MM.1S (cell line): ENCODE measurements at regions not wholly inside any gene's neighbourhood (a gene's known extent, or its start where the extent isn't known, plus 50 kb on each side); places are given as distances from the start of the nearest gene placed in this dataset.
A peak's percentile ranks its signal among the peaks of the same experiment; 100 is the strongest.

Experiments
- DNase-seq: peaks from one replicate; pipeline ENCODE4 v3.0.0-alpha.2; 2015
- H2AFZ ChIP-seq: fragments of 300-600 bp; sonication (generic); 2 replicates; pipeline ENCODE4 v1.6.0; 2016; ENCODE audit warnings: antibody characterized with exemption, low read length
- H3F3A ChIP-seq: fragments of 300-600 bp; sonication (generic); 2 replicates; pipeline ENCODE4 v1.6.1; 2016; ENCODE audit warnings: mild to moderate bottlenecking, antibody characterized with exemption, low read length, moderate library complexity, mixed read lengths; ENCODE audit not compliant: insufficient read depth
- H3K27ac ChIP-seq: fragments of 300-600 bp; sonication (generic); 2 replicates; pipeline ENCODE4 v1.5.1; 2016; ENCODE audit warnings: mild to moderate bottlenecking, low read length
- H3K27me3 ChIP-seq: fragments of 300-600 bp; sonication (generic); replicated peaks from 2 replicates; pipeline ENCODE4 v1.6.0; 2016; ENCODE audit warnings: low read length; ENCODE audit not compliant: insufficient read depth
- H3K36me3 ChIP-seq: fragments of 300-600 bp; sonication (generic); replicated peaks from 2 replicates; pipeline ENCODE4 v1.6.1; 2016; ENCODE audit warnings: mild to moderate bottlenecking, low read length, mixed read lengths; ENCODE audit not compliant: insufficient read depth
- H3K4me1 ChIP-seq: fragments of 300-600 bp; sonication (generic); 2 replicates; pipeline ENCODE4 v1.6.1; 2016; ENCODE audit warnings: low read length, mixed read lengths
- H3K4me2 ChIP-seq: fragments of 300-600 bp; sonication (generic); 2 replicates; pipeline ENCODE4 v1.6.0; 2016; ENCODE audit warnings: low read depth, low read length
- H3K4me3 ChIP-seq: fragments of 300-600 bp; sonication (generic); 2 replicates; pipeline ENCODE4 v1.5.1; 2016; ENCODE audit warnings: low read length, mixed read lengths
- H3K79me2 ChIP-seq: fragments of 300-600 bp; sonication (generic); 2 replicates; pipeline ENCODE4 v1.6.1; 2016; ENCODE audit warnings: mixed run types, low read length, mixed read lengths
- H3K9ac ChIP-seq: fragments of 300-600 bp; sonication (generic); 2 replicates; pipeline ENCODE4 v1.6.1; 2016; ENCODE audit warnings: low read length, mixed read lengths
- H3K9me2 ChIP-seq: fragments of 300-600 bp; sonication (generic); replicated peaks from 2 replicates; pipeline ENCODE4 v1.6.1; 2016; ENCODE audit warnings: mild to moderate bottlenecking, low read length, mixed read lengths; ENCODE audit not compliant: insufficient read depth
- H3K9me3 ChIP-seq: fragments of 300-600 bp; sonication (generic); replicated peaks from 2 replicates; pipeline ENCODE4 v1.6.1; 2016; ENCODE audit warnings: mild to moderate bottlenecking, low read length, mixed read lengths; ENCODE audit not compliant: insufficient read depth
- H4K20me1 ChIP-seq: fragments of 300-600 bp; sonication (generic); 2 replicates; pipeline ENCODE4 v1.6.1; 2016; ENCODE audit warnings: mild to moderate bottlenecking, low read length, moderate library complexity, mixed read lengths; ENCODE audit not compliant: insufficient read depth
- EZH2 ChIP-seq: fragments of 300-600 bp; sonication (generic); optimal IDR thresholded peaks from 2 replicates; pipeline ENCODE3; 2017; ENCODE audit warnings: low read depth, mild to moderate bottlenecking, antibody characterized with exemption, low read length, mixed read lengths
- EZH2phosphoT487 ChIP-seq: fragments of 300-600 bp; sonication (generic); IDR thresholded peaks from 2 replicates; pipeline ENCODE4 v1.6.1; 2018; ENCODE audit warnings: antibody characterized with exemption, low read length
- TF ChIP-seq, protein P1 (sequence below): fragments of 300-600 bp; sonication (generic); IDR thresholded peaks from 2 replicates; pipeline ENCODE4 v1.5.1; 2016; ENCODE audit warnings: antibody characterized with exemption, low read length, mixed read lengths

DNA sequence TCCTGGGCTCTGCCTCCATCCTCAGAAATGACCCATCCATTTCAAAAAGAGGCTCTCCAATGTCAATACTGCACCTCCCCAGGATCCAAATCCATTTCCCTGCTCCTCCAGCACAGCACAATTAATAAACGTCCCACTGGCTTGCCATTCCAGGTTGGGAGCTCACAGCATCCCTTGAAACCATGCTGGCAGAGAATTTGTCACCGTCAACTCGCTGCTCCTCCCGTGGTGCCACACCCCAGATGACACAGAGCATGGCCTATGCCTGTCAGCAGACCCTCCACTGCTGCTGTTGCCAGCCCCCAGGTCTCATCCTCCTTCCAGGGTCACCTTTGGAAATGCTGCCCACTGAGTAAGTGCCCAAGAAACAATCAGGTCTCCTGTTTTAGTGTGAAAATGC, 53.0 kb upstream of the UQCRFS1 start:
- DNase-seq = no peak
- TF ChIP-seq EZH2 (no peak), EZH2phosphoT487 (no peak)
- TF ChIP-seq, protein P1, sequence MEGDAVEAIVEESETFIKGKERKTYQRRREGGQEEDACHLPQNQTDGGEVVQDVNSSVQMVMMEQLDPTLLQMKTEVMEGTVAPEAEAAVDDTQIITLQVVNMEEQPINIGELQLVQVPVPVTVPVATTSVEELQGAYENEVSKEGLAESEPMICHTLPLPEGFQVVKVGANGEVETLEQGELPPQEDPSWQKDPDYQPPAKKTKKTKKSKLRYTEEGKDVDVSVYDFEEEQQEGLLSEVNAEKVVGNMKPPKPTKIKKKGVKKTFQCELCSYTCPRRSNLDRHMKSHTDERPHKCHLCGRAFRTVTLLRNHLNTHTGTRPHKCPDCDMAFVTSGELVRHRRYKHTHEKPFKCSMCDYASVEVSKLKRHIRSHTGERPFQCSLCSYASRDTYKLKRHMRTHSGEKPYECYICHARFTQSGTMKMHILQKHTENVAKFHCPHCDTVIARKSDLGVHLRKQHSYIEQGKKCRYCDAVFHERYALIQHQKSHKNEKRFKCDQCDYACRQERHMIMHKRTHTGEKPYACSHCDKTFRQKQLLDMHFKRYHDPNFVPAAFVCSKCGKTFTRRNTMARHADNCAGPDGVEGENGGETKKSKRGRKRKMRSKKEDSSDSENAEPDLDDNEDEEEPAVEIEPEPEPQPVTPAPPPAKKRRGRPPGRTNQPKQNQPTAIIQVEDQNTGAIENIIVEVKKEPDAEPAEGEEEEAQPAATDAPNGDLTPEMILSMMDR = no peak
- H3K4me2 ChIP-seq = no peak overlapping the region
- no peaks in the 10 kb centered on the region for H3K27me3 ChIP-seq
- H3K36me3 ChIP-seq = no peaks in the 10 kb centered on the region
- peaks cover 25% of the 10 kb centered on the region for H3K4me1 ChIP-seq
- H3K27ac ChIP-seq = no peak overlapping the region
- no peaks in the 10 kb centered on the region for H3K9me2 ChIP-seq
- H3K9ac ChIP-seq = no peak overlapping the region
- no peak overlapping the region for H3K4me3 ChIP-seq
- peaks cover 9% of the 10 kb centered on the region for H3F3A ChIP-seq
- H3K79me2 ChIP-seq = no peaks in the 10 kb centered on the region
- no peak overlapping the region for H2AFZ ChIP-seq
- H4K20me1 ChIP-seq = no peaks in the 10 kb centered on the region
- H3K9me3 ChIP-seq = no peaks in the 10 kb centered on the region

DNA sequence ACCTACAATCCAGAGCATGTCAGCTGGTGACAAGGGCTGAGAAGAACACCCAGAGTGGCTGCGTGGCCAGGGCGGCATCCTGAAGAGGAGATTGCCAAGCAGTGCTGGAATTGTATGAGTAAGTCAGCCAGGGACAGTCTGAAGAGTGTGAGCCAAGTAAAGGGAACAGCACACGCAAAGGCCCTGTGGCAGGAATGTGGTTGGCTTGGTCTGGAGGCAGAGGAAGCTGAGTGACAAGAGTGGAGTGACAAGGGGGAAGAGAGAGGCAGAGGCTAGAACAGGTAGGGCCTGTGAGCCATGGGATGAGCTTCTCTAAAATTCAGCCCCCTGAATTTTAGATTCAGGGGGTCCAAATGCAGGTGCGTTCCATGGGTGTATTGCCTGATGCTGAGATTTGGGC, 53.7 kb upstream of the UQCRFS1 start:
- Histone ChIP-seq H3K9ac (no peak overlapping the region), H2AFZ (no peak overlapping the region), H3K4me3 (no peak overlapping the region), H3K4me1 (peaks cover 29% of the 10 kb centered on the region), H3K27ac (no peak overlapping the region), H3F3A (peaks cover 9% of the 10 kb centered on the region), H3K79me2 (no peaks in the 10 kb centered on the region), H3K4me2 (no peak overlapping the region), H3K9me3 (no peaks in the 10 kb centered on the region), H3K27me3 (no peaks in the 10 kb centered on the region), H4K20me1 (no peaks in the 10 kb centered on the region), H3K9me2 (no peaks in the 10 kb centered on the region), H3K36me3 (no peaks in the 10 kb centered on the region)
- DNase-seq = no peak
- TF ChIP-seq, protein P1 = no peak
- TF ChIP-seq EZH2phosphoT487 = no peak
- TF ChIP-seq EZH2 = no peak

DNA sequence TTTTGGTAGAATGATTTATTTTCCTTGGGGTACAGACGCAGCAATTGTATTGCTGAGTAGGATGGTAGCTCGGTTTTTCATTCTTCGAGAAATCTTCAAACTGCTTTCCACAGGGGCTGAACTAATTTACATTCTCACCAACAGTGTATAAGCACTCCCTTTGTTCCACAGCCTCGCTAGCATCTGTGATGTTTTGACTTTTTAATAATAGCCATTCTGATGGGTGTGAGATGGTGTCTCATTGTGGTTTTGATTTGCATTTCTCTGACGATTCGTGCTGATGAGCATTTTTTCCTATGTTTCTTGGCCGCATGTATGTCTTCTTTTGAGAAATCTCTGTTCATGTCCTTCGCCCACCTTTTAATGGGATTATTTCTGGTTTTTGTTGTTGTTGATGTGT, 54.8 kb upstream of the UQCRFS1 start:
- Histone ChIP-seq H3K27me3 (no peaks in the 10 kb centered on the region), H3K36me3 (no peaks in the 10 kb centered on the region), H3K9me2 (no peaks in the 10 kb centered on the region), H3K4me1 (peaks cover 29% of the 10 kb centered on the region), H3K9me3 (no peaks in the 10 kb centered on the region), H3K79me2 (no peaks in the 10 kb centered on the region), H4K20me1 (no peaks in the 10 kb centered on the region), H3K4me2 (peak overlapping the region; percentile 76; the same call in 1 of the 2 replicates), H3F3A (peaks cover 9% of the 10 kb centered on the region), H2AFZ (peak overlapping the region; percentile 17; the same call in 1 of the 2 replicates), H3K4me3 (no peak overlapping the region), H3K27ac (peak overlapping the region; percentile 29; the same call in 1 of the 2 replicates), H3K9ac (no peak overlapping the region)
- DNase-seq = peak; percentile 54
- no peak for TF ChIP-seq EZH2
- TF ChIP-seq, protein P1 = no peak
- TF ChIP-seq EZH2phosphoT487 = no peak
